GM12875 (cell line): ENCODE measurements at regions not wholly inside any gene's neighbourhood (a gene's known extent, or its start where the extent isn't known, plus 50 kb on each side); places are given as distances from the start of the nearest gene placed in this dataset.

Experiments
- H3K4me3 ChIP-seq: one replicate; pipeline ENCODE4 v1.5.1; 2011; ENCODE audit warnings: low read depth, low read length, control low read depth
- TF ChIP-seq, protein P1 (sequence below): IDR thresholded peaks from 2 replicates; pipeline ENCODE4 v1.5.1; 2011; ENCODE audit warnings: low read depth, mild to moderate bottlenecking, control low read depth, inconsistent platforms, low read length, moderate library complexity, borderline replicate concordance; ENCODE audit not compliant: insufficient read depth

DNA sequence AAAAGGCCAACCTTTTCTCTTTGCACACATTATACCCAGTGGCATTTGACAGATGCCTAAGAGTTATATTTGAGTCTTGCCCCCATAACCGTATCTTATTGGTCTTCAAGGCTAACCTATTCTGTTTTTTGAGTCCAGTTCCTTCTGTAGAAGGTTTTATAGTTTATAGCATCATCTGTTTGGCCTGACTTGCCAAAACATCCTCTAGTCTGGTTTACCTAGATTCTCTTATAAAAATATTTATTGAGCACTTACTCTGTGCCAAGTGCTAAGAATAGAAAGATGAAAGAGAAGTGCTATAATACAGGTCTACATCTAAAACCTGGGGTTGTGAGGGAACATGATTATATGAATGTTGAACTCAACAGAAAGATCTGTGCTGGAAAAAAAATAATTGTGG, 55.9 kb upstream of the PIP4K2A start:
- TF ChIP-seq, protein P1, sequence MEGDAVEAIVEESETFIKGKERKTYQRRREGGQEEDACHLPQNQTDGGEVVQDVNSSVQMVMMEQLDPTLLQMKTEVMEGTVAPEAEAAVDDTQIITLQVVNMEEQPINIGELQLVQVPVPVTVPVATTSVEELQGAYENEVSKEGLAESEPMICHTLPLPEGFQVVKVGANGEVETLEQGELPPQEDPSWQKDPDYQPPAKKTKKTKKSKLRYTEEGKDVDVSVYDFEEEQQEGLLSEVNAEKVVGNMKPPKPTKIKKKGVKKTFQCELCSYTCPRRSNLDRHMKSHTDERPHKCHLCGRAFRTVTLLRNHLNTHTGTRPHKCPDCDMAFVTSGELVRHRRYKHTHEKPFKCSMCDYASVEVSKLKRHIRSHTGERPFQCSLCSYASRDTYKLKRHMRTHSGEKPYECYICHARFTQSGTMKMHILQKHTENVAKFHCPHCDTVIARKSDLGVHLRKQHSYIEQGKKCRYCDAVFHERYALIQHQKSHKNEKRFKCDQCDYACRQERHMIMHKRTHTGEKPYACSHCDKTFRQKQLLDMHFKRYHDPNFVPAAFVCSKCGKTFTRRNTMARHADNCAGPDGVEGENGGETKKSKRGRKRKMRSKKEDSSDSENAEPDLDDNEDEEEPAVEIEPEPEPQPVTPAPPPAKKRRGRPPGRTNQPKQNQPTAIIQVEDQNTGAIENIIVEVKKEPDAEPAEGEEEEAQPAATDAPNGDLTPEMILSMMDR, result no peak
- H3K4me3 ChIP-seq, result no peak overlapping the region

- no peak overlapping the region for H3K4me3 ChIP-seq
- TF ChIP-seq, protein P1, result no peak
Measured at GRCh38 chr10:22767859-22768258, 53.5 kb upstream of the PIP4K2A start.

DNA sequence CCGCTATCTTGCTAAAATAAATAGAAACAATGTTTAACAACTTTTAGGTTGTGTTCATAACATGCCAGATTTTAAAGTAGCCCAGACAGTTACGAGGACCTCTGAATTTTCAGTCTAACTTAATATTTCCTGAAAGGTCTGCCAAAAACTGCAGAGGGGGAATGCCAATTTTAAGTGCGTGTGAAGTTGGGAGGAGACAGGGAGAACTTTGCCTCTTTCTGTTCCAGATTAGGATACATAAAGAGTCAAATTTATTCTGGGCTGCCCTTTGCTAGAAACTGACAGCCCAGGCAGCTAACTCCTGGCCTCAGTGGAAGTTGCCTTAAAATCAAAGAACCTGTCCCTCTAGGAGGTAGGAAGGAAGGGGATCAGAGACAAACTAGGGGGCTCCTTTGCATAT, 52.3 kb upstream of the PIP4K2A start:
- TF ChIP-seq, protein P1, result no peak
- no peak overlapping the region for H3K4me3 ChIP-seq

DNA sequence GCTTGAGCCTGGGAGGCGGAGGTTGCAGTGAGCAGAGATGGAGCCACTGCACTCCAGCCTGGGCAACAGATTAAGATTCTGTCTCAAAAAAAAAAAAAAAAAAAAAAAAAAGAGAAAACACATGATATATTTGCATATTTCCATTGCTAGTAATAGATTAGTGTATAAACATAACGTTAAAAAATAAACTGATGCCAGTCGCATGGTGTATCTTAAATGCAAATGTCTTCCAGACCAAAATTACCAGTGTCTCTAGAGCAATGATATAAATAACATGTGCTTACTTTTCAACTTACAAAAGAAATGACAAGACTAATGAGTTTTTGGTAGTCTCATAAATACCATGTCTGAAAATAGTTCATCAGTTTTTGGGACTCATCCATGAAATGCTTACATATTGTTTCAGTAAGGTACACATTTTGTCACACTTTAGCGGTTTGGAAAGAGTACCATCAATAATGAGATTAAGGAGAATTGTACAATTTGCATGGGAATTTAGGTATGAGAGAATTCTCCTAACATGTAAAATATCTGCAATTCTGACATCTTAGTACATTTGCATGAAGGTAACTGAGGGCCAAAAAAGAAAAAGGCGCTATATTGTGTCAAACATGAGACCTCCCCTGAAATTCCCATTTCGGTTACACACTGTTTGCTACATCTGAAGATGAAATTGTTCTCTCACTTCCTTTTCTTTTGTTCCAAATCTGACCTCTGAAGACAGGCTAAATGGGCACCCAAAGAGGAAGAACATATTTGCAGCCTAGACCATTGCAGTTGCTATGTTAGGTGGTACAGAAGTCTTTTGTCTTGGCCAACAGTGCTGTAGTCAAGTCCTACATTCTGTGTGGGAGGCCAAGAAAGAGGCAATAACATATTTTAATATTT, 51.5 kb upstream of the PIP4K2A start:
- TF ChIP-seq, protein P1, result no peak
- H3K4me3 ChIP-seq, result no peak overlapping the region

DNA sequence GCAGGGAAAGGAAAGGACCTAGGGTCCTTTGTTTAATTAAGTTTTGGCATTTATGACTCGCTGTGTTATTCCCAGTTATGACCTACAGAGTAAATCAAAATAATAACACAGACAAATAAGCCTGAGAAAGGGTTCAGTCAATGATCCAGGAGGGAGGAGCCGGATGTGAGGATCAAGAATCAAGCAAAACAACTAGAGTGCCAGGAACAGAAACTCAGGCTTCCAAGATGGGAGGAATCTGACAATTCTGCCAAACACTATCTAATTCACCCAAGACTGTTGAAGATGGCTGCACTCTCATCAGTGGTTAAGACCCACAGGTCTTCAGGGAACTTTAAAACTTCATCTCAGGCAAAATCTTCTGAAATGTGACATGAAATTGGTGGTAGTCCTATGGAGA, 50.3 kb upstream of the PIP4K2A start:
- TF ChIP-seq, protein P1, result no peak

More for the DNA sequence above, 50.3 kb upstream of the PIP4K2A start:
- H3K4me3 ChIP-seq, result no peak overlapping the region
